ENCODE measurements at regions not wholly inside any gene's neighbourhood (a gene's known extent, or its start where the extent isn't known, plus 50 kb on each side); places are given as distances from the start of the nearest gene placed in this dataset.
"Not testable (repeated sequence)": the region's sequence is repeated elsewhere in the genome, so short reads cannot be mapped to it uniquely, and the experiment has no call there.

- Mint-ChIP-seq H3K36me3 (no peaks in the 10 kb centered on the region), H3K4me1 (no peaks in the 10 kb centered on the region), H3K27ac (no peak overlapping the region), H3K9me3 (peaks cover 3% of the 10 kb centered on the region), H3K27me3 (no peaks in the 10 kb centered on the region), H3K4me3 (no peak overlapping the region)
- DNase-seq, result no peak
Observed at GRCh38 chr12:78269620-78270019, 438.9 kb downstream of the NAV3 start.

GRCh38 chr12:78271546-78271945 is 440.9 kb downstream of the NAV3 start:
- no peak for DNase-seq
- H3K36me3 Mint-ChIP-seq, result no peaks in the 10 kb centered on the region
- no peak overlapping the region for H3K4me3 Mint-ChIP-seq
- H3K27ac Mint-ChIP-seq, result no peak overlapping the region
- H3K4me1 Mint-ChIP-seq, result no peaks in the 10 kb centered on the region
- H3K27me3 Mint-ChIP-seq, result no peaks in the 10 kb centered on the region
- peaks cover 3% of the 10 kb centered on the region for H3K9me3 Mint-ChIP-seq

- peaks cover 3% of the 10 kb centered on the region for H3K9me3 Mint-ChIP-seq
- H3K36me3 Mint-ChIP-seq, result no peaks in the 10 kb centered on the region
- H3K4me3 Mint-ChIP-seq, result no peak overlapping the region
- no peak for DNase-seq
- no peaks in the 10 kb centered on the region for H3K27me3 Mint-ChIP-seq
- H3K4me1 Mint-ChIP-seq, result no peaks in the 10 kb centered on the region
- no peak overlapping the region for H3K27ac Mint-ChIP-seq
Observed at GRCh38 chr12:78275886-78276285, 445.2 kb downstream of the NAV3 start.

GRCh38 chr12:78278706-78279190 is 448.1 kb downstream of the NAV3 start:
- Mint-ChIP-seq H3K4me3 (no peak overlapping the region), H3K36me3 (no peaks in the 10 kb centered on the region), H3K9me3 (peaks cover 3% of the 10 kb centered on the region), H3K27ac (no peak overlapping the region), H3K27me3 (no peaks in the 10 kb centered on the region), H3K4me1 (no peaks in the 10 kb centered on the region)
- no peak for DNase-seq

GRCh38 chr12:78279567-78279966 is 448.9 kb downstream of the NAV3 start:
- H3K27me3 Mint-ChIP-seq, result no peaks in the 10 kb centered on the region
- no peak overlapping the region for H3K4me3 Mint-ChIP-seq
- no peak for DNase-seq
- no peaks in the 10 kb centered on the region for H3K36me3 Mint-ChIP-seq
- H3K9me3 Mint-ChIP-seq, result peaks cover 1% of the 10 kb centered on the region
- no peaks in the 10 kb centered on the region for H3K4me1 Mint-ChIP-seq
- no peak overlapping the region for H3K27ac Mint-ChIP-seq

GRCh38 chr12:78281102-78281501 is 450.4 kb downstream of the NAV3 start:
- H3K27ac Mint-ChIP-seq, DNase-seq, H3K27me3 Mint-ChIP-seq, H3K4me3 Mint-ChIP-seq, H3K4me1 Mint-ChIP-seq, H3K36me3 Mint-ChIP-seq, H3K9me3 Mint-ChIP-seq: not testable (repeated sequence)

- Mint-ChIP-seq H3K27ac (no peak overlapping the region), H3K36me3 (no peaks in the 10 kb centered on the region), H3K9me3 (no peaks in the 10 kb centered on the region), H3K27me3 (no peaks in the 10 kb centered on the region), H3K4me1 (no peaks in the 10 kb centered on the region), H3K4me3 (no peak overlapping the region)
- DNase-seq, result no peak
Observed at GRCh38 chr12:78284417-78284816, 453.7 kb downstream of the NAV3 start.

- no peak overlapping the region for H3K27ac Mint-ChIP-seq
- no peak for DNase-seq
Observed at GRCh38 chr12:78290606-78291345, 460.1 kb downstream of the NAV3 start.

GRCh38 chr12:78293059-78293686 is 462.5 kb downstream of the NAV3 start:
- Mint-ChIP-seq H3K27me3 (no peaks in the 10 kb centered on the region), H3K4me1 (no peaks in the 10 kb centered on the region), H3K4me3 (no peak overlapping the region), H3K9me3 (peaks cover 6% of the 10 kb centered on the region), H3K36me3 (no peaks in the 10 kb centered on the region), H3K27ac (no peak overlapping the region)
- no peak for DNase-seq

More at GRCh38 chr12:78290606-78291345, 460.1 kb downstream of the NAV3 start:
- no peak overlapping the region for H3K4me3 Mint-ChIP-seq
- peaks cover 6% of the 10 kb centered on the region for H3K9me3 Mint-ChIP-seq
- no peaks in the 10 kb centered on the region for H3K27me3 Mint-ChIP-seq
- no peaks in the 10 kb centered on the region for H3K36me3 Mint-ChIP-seq
- no peaks in the 10 kb centered on the region for H3K4me1 Mint-ChIP-seq

- not testable (repeated sequence) for H3K27ac Mint-ChIP-seq, H3K4me1 Mint-ChIP-seq
Observed at GRCh38 chr12:78301282-78301681, 470.6 kb downstream of the NAV3 start.

GRCh38 chr12:78305808-78306207 is 475.1 kb downstream of the NAV3 start:
- Mint-ChIP-seq H3K4me3 (no peak overlapping the region), H3K4me1 (no peaks in the 10 kb centered on the region)

More at GRCh38 chr12:78301282-78301681, 470.6 kb downstream of the NAV3 start:
- not testable (repeated sequence) for DNase-seq, H3K36me3 Mint-ChIP-seq, H3K4me3 Mint-ChIP-seq, H3K27me3 Mint-ChIP-seq, H3K9me3 Mint-ChIP-seq

GRCh38 chr12:78306236-78306635 is 475.5 kb downstream of the NAV3 start:
- DNase-seq, result no peak
- Mint-ChIP-seq H3K27me3 (no peaks in the 10 kb centered on the region), H3K4me1 (no peaks in the 10 kb centered on the region), H3K27ac (no peak overlapping the region), H3K4me3 (no peak overlapping the region), H3K36me3 (no peaks in the 10 kb centered on the region), H3K9me3 (no peaks in the 10 kb centered on the region)

More at GRCh38 chr12:78305808-78306207, 475.1 kb downstream of the NAV3 start:
- Mint-ChIP-seq H3K27me3 (no peaks in the 10 kb centered on the region), H3K36me3 (no peaks in the 10 kb centered on the region), H3K9me3 (no peaks in the 10 kb centered on the region), H3K27ac (no peak overlapping the region)
- no peak for DNase-seq

- DNase-seq, result no peak
- Mint-ChIP-seq H3K4me3 (no peak overlapping the region), H3K27me3 (no peaks in the 10 kb centered on the region), H3K9me3 (no peaks in the 10 kb centered on the region), H3K27ac (no peak overlapping the region), H3K36me3 (no peaks in the 10 kb centered on the region), H3K4me1 (no peaks in the 10 kb centered on the region)
Observed at GRCh38 chr12:78308701-78309100, 478.0 kb downstream of the NAV3 start.

GRCh38 chr12:78315028-78315427 is 484.3 kb downstream of the NAV3 start:
- DNase-seq, result no peak
- Mint-ChIP-seq H3K4me1 (no peaks in the 10 kb centered on the region), H3K9me3 (peaks cover 6% of the 10 kb centered on the region), H3K27ac (no peak overlapping the region), H3K27me3 (no peaks in the 10 kb centered on the region), H3K4me3 (no peak overlapping the region), H3K36me3 (no peaks in the 10 kb centered on the region)

GRCh38 chr12:78316136-78316535 is 485.4 kb downstream of the NAV3 start:
- H3K36me3 Mint-ChIP-seq, result no peaks in the 10 kb centered on the region
- DNase-seq, result no peak
- no peaks in the 10 kb centered on the region for H3K27me3 Mint-ChIP-seq
- no peaks in the 10 kb centered on the region for H3K4me1 Mint-ChIP-seq
- H3K27ac Mint-ChIP-seq, result no peak overlapping the region
- peaks cover 7% of the 10 kb centered on the region for H3K9me3 Mint-ChIP-seq
- H3K4me3 Mint-ChIP-seq, result no peak overlapping the region
